ENCODE measurements at regions not wholly inside any gene's neighbourhood (a gene's known extent, or its start where the extent isn't known, plus 50 kb on each side); places are given as distances from the start of the nearest gene placed in this dataset.

GRCh38 chr13:32840989-32841713 is 175.1 kb upstream of the KL start (continued):
- no peak for TF ChIP-seq BCLAF1 (IDR thresholded peaks at IDR 0.05)
- TF ChIP-seq NKRF (conservative IDR thresholded peaks at IDR 0.05): no peak
- peak; percentile 53; the same call in 1 of the 2 replicates for TF ChIP-seq CREB1 (IDR thresholded peaks at IDR 0.05; ENCODE audit: low read depth)
- TF ChIP-seq POU2F2 (IDR thresholded peaks at IDR 0.05; ENCODE audit: borderline replicate concordance, low read depth, low read length): peak; percentile 59; the same call in 1 of the 3 replicates
- peak; percentile 31 to 62 for TF ChIP-seq IKZF2 (IDR thresholded peaks at IDR 0.05)
- TF ChIP-seq USF1 (IDR thresholded peaks at IDR 0.05; ENCODE audit: borderline replicate concordance, extremely low read length, insufficient read depth, low read depth, low read length): peak; percentile 15
- TF ChIP-seq BCL3 (IDR thresholded peaks at IDR 0.05; ENCODE audit: borderline replicate concordance, insufficient read depth, low read depth, low read length, poor library complexity, severe bottlenecking): peak; percentile 81
- 0 out of 2 replicates have a peak, but pooled peaks have one; percentile 61 for TF ChIP-seq PML (IDR thresholded peaks at IDR 0.05; ENCODE audit: low read length)
- peak; percentile 91 for TF ChIP-seq TCF7 (IDR thresholded peaks at IDR 0.05; ENCODE audit: borderline replicate concordance)
- TF ChIP-seq SPI1 (IDR thresholded peaks at IDR 0.05; ENCODE audit: borderline replicate concordance, insufficient read depth, low read depth, low read length): peak; percentile 86
- peak in 1 of 2 experiments; percentile 80; a peak in 2 of 4 replicates for TF ChIP-seq ETV6 (conservative IDR thresholded peaks at IDR 0.05 in 1 of 2, IDR thresholded peaks at IDR 0.05 in 1 of 2; ENCODE audit: borderline replicate concordance in 1 of 2, low read depth in 1 of 2)
- TF ChIP-seq BCL11A (IDR thresholded peaks at IDR 0.05; ENCODE audit: low read depth, low read length): peak; percentile 97
- TF ChIP-seq MEF2B (IDR thresholded peaks at IDR 0.05; ENCODE audit: partially characterized antibody, poor library complexity, severe bottlenecking): peak; percentile 70
- TF ChIP-seq DPF2 (IDR thresholded peaks at IDR 0.05): peak; percentile 70; the same call in 1 of the 2 replicates
- peak; percentile 71 for TF ChIP-seq GABPA (IDR thresholded peaks at IDR 0.05; ENCODE audit: low read depth)
- peak; percentile 57; the same call in 1 of the 2 replicates for TF ChIP-seq NR2F1 (conservative IDR thresholded peaks at IDR 0.05)
- TF ChIP-seq WRNIP1 (IDR thresholded peaks at IDR 0.05; ENCODE audit: borderline replicate concordance, low read depth, low read length): no peak
- TF ChIP-seq MEF2A (IDR thresholded peaks at IDR 0.05; ENCODE audit: insufficient read depth, low read depth, low read length): peak; percentile 84
- peak; percentile 90 for TF ChIP-seq CREM (IDR thresholded peaks at IDR 0.05; ENCODE audit: low read depth)
- no peak for TF ChIP-seq MYC (IDR thresholded peaks at IDR 0.05; ENCODE audit: insufficient read depth, insufficient read length, insufficient replicate concordance, low read length, severe bottlenecking)
- no peak for TF ChIP-seq USF2 (IDR thresholded peaks at IDR 0.05; ENCODE audit: borderline replicate concordance, low read depth, low read length)
